HCEC 1CT (cell line): ENCODE measurements at regions not wholly inside any gene's neighbourhood (a gene's known extent, or its start where the extent isn't known, plus 50 kb on each side); places are given as distances from the start of the nearest gene placed in this dataset.
A peak's percentile ranks its signal among the peaks of the same experiment; 100 is the strongest.

Experiments
- DNase-seq: peaks from one replicate; pipeline ENCODE4 v3.0.0-alpha.2; 2017

- DNase-seq = no peak
Measured at GRCh38 chr2:107584577-107584976, 242.1 kb upstream of the RGPD4 start.

- DNase-seq = no peak
Measured at GRCh38 chr2:107585851-107586250, 240.8 kb upstream of the RGPD4 start.

- no peak for DNase-seq
Measured at GRCh38 chr2:107588181-107588580, 238.5 kb upstream of the RGPD4 start.

GRCh38 chr2:107589079-107589491 lies 237.6 kb upstream of the RGPD4 start:
- DNase-seq = no peak

GRCh38 chr2:107591561-107592279 lies 235.0 kb upstream of the RGPD4 start:
- no peak for DNase-seq

GRCh38 chr2:107592280-107592624 lies 234.4 kb upstream of the RGPD4 start:
- no peak for DNase-seq

GRCh38 chr2:107595285-107595684 lies 231.4 kb upstream of the RGPD4 start:
- no peak for DNase-seq

- DNase-seq = no peak
Measured at GRCh38 chr2:107595749-107596148, 230.9 kb upstream of the RGPD4 start.

- DNase-seq = no peak
Measured at GRCh38 chr2:107597507-107597906, 229.2 kb upstream of the RGPD4 start.

GRCh38 chr2:107602801-107603200 lies 223.9 kb upstream of the RGPD4 start:
- no peak for DNase-seq

- no peak for DNase-seq
Measured at GRCh38 chr2:107607054-107607453, 219.6 kb upstream of the RGPD4 start.

- no peak for DNase-seq
Measured at GRCh38 chr2:107607473-107607872, 219.2 kb upstream of the RGPD4 start.

GRCh38 chr2:107615039-107615438 lies 211.7 kb upstream of the RGPD4 start:
- DNase-seq = no peak

GRCh38 chr2:107618769-107619168 lies 207.9 kb upstream of the RGPD4 start:
- no peak for DNase-seq

- DNase-seq = no peak
Measured at GRCh38 chr2:107621186-107622165, 205.2 kb upstream of the RGPD4 start.

- no peak for DNase-seq
Measured at GRCh38 chr2:107622741-107623310, 203.9 kb upstream of the RGPD4 start.

- DNase-seq = no peak
Measured at GRCh38 chr2:107625982-107626381, 200.7 kb upstream of the RGPD4 start.

GRCh38 chr2:107627164-107627563 lies 199.5 kb upstream of the RGPD4 start:
- DNase-seq = no peak

GRCh38 chr2:107627926-107628325 lies 198.8 kb upstream of the RGPD4 start:
- DNase-seq = no peak

- peak; percentile 47 for DNase-seq
Measured at GRCh38 chr2:107633580-107634147, 193.0 kb upstream of the RGPD4 start.

GRCh38 chr2:107634172-107634571 lies 192.5 kb upstream of the RGPD4 start:
- DNase-seq = no peak

GRCh38 chr2:107635883-107636282 lies 190.8 kb upstream of the RGPD4 start:
- peak; percentile 7 for DNase-seq

- no peak for DNase-seq
Measured at GRCh38 chr2:107645586-107645985, 181.1 kb upstream of the RGPD4 start.
